Epidermal melanocyte (primary cell): ENCODE measurements at regions not wholly inside any gene's neighbourhood (a gene's known extent, or its start where the extent isn't known, plus 50 kb on each side); places are given as distances from the start of the nearest gene placed in this dataset.

Experiments used
- DNase-seq: peaks from one replicate; pipeline ENCODE4 v3.0.0; 2011; ENCODE audit warnings: low spot score; ENCODE audit not compliant: insufficient read length

DNA sequence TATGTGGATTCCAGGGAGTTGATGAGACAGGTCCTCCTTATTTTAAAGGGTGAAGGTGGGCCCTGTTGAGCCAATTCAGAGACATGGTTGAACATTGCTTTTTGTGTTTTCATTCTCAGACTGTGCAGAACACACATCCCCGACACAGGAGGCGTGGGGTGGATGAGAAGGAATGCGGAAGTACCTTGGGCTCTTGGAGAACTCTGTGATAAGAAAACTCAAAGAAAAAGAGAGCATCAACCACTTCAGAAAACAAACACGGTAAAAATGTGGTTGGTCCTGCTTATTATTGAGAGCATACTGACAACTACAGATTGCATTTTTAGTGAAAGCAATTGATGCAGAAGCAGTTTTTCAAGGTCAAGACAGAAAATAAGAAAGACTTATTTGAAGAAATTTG lies 659.8 kb downstream of the IRX1 start:
- no peak for DNase-seq

GRCh38 chr5:4258170-4258569 lies 662.5 kb downstream of the IRX1 start:
- DNase-seq, result no peak

DNA sequence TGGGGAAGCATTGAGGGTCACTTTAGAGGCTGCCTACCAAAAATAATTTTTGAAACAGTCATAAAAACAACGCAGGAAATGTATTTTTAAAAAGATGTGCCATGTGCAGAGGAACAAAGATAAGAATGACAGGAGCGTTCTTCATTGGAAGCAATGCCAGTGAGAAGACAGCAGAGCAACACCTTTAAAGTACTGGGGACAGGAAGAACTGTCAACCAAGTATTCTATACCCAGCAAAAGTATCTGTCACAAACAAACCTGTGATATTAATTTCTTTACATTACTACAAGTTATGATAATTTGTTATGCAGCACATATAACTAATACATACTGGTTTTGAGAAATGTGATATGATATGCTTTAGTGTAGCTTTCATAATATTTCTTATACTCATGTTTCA lies 675.6 kb downstream of the IRX1 start:
- no peak for DNase-seq

GRCh38 chr5:4275232-4275631 lies 679.6 kb downstream of the IRX1 start:
- DNase-seq, result no peak

GRCh38 chr5:4294878-4295277 lies 699.2 kb downstream of the IRX1 start:
- no peak for DNase-seq

DNA sequence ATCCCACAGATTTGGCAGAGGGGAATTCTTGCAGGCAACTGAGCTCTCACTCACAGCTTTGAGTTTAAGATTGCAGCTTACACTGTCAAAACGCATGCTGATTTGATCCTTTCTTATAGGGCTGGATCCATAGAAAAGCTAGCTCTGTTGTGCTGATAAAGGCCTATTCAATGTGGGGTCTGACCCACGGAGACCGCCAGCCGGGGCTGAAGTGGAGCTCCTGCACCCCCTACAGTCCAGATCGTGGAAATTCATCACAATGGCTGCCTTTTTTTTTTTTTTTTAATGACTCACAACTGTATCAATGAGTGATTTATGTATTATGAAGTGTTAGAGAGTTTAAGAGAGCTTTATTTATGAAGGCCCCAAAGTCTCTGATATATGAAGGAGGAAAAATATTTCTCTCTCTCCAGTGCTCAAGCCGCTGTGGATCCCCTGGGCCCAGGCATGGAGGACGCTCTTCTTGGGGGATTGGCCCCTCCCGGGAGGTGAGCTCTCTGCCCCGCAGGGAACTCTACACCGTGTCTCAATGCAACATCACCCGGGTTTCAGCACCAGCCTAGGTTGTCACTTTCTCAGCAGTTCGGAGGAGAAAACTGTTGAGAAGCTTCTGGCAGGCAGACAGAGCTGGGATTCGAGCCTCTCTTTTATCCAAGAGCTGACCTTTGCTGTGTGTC lies 700.2 kb downstream of the IRX1 start:
- DNase-seq, result no peak

GRCh38 chr5:4306057-4306456 lies 710.4 kb downstream of the IRX1 start:
- no peak for DNase-seq

GRCh38 chr5:4309026-4309425 lies 713.4 kb downstream of the IRX1 start:
- DNase-seq, result no peak

GRCh38 chr5:4313138-4313537 lies 717.5 kb downstream of the IRX1 start:
- no peak for DNase-seq

DNA sequence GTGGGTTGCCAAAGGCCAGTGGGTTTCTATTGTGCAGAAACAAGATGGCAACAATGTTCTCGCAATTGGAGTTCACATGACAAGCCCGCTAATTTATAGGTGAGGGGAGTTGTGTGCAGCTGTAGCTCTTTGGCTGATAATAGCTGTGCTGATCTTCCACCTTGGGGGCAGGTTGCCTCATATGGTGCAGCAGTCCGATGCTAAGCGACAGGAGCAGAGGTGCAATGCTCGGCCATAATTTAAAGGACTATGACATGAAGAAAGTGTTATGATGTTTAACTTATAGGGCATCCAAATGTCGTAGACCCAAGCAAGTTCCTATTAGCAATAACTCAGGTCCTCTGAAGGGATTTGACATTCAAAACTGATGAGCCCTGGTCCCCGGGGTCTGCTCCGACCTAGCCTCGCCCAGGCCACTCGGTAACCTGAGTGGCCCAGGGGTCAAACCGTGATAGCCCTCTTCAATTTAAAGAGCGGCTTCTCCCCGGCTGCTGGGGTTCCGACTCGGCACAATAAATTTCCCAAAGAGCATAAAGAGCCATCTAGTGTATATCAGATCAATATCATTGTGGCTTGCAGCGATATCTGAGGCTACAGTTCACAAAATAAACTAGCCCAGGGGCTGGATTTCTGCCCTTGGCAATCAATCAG lies 724.0 kb downstream of the IRX1 start:
- no peak for DNase-seq

- DNase-seq, result no peak
These were observed 734.7 kb downstream of the IRX1 start for GRCh38 chr5:4330327-4330726.

- DNase-seq, result no peak
These were observed 739.4 kb downstream of the IRX1 start for GRCh38 chr5:4335078-4335477.

DNA sequence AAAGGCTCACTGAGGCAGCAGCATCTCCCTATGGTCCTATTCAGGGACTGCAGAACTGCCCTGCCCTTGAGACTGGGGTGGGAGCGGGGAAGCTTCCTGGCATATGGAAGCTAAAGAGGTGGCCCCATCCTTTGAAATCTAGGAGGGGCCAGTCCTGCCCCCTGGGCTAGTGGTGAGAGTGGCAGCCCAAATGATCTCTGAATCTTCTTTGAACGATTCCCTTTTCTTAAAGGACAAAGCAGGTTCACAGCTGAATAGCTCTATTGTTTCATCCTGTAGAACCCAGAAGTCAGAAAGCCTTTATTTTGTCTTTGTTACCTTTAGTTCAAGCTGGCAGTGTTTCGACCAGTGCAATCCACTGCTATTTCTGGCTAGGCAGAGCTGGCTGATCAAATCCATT lies 741.9 kb downstream of the IRX1 start:
- no peak for DNase-seq

GRCh38 chr5:4339949-4340348 lies 744.3 kb downstream of the IRX1 start:
- DNase-seq, result no peak

DNA sequence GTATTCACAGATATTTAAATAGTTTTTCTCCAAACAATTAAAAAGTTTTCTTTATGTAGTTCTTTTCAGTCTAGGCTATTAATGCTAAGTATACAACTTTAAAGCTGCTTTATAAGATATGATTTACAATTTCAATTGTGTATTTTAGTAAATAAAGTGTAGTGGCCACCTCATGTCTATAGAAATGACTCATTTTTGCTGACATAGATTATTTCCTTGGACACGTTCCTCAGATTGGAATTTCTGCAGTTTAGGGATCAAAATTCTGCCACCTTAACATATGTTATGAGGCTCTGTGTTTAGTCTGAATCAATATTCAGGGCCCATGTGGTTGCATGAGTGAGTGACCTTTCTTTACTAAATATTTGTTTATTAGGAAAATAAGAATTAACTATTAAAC lies 750.2 kb downstream of the IRX1 start:
- DNase-seq, result no peak

DNA sequence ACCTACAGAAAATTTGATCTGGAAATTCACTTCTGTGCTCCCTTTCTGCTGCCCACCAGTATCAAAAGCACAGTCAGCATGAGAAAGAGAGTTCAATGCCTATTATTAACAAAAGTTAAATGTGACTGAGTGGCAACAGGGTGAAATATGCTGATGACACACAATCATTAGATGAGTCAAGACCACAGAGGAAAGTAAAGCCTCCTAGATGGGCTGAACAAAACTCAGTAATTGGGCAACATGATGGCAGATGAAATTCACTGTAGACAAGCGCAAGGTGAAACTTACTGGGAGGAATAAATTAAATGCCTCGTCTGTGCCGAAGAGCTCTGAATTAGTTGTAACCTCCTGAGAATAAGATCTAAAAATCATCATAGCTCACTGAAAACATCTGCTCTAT lies 752.8 kb downstream of the IRX1 start:
- no peak for DNase-seq

DNA sequence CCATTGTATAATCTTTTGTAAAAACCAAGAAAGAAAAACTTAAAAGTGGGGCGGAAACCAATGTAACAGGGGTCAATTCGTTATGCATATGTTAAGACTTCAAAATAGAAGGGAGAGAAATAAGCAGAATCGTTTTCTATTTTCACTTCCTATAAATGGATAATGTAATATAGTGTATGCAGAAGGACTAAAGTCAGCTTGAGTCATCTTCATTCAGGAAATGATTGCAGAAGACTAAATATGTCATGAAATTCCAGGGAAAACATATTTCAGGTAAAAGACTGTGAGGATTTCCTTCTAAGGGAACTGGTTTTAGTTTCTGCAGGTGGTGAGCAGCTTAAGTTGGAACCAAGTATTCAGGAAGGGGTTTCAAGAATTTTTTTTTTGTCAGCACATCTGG lies 753.3 kb downstream of the IRX1 start:
- no peak for DNase-seq

GRCh38 chr5:4356201-4356600 lies 760.6 kb downstream of the IRX1 start:
- DNase-seq, result no peak

DNA sequence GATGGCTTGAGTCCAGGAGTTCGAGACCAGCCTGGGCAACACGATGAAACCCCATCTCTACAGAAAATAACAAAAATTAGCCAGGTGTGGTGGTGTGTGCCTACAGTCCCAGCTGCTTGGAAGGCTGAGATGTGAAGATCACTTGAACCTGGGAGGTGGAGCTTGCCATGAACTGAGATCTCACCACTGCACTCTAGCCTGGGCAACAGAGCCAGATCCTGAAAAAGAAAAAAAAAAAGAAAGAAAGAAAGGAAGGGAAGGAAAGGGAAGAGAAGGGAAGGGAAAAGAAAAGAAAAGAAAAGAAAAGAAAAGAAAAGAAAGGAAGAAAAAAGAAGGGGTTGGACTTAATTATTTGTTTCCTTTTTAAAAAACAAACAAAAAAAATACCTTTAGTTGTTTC lies 764.2 kb downstream of the IRX1 start:
- no peak for DNase-seq

DNA sequence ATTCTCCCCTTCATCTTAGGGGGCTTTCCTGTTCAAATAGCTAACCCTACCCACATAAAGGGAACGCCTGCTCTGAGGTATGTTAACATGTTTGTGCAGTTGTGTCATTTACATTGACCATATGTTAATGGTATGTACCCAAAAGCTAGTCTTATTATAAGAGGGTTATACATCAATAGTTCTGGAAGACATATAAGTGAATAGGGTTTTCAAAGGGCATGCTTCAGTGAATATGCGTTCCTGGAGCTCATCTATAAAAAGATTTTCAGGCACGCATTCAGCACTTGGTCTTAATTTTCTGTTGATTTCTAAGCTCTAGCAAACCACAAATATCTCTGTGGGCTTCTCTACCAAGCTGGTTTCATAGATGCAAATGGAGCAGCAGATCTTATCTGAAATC lies 766.1 kb downstream of the IRX1 start:
- no peak for DNase-seq

DNA sequence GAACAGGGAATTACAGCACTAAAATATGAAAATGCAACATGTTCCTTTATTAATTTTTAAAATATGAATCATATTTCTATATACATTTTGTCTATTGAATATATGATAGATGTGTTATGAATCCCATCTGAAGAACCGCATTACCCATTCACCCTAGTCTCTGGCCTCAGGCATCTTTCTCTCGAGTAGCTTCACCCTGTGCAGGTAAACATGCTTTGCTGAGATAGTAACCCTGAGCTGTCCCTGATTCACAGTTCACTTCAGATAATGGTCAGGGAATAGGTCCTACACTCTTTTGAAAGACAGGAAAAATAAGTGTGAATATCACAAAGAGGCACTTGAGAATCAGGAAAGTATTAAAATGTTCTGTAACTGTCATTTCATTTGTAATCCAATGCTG lies 766.8 kb downstream of the IRX1 start:
- no peak for DNase-seq

- no peak for DNase-seq
These were observed 767.4 kb downstream of the IRX1 start for GRCh38 chr5:4363045-4363444.

DNA sequence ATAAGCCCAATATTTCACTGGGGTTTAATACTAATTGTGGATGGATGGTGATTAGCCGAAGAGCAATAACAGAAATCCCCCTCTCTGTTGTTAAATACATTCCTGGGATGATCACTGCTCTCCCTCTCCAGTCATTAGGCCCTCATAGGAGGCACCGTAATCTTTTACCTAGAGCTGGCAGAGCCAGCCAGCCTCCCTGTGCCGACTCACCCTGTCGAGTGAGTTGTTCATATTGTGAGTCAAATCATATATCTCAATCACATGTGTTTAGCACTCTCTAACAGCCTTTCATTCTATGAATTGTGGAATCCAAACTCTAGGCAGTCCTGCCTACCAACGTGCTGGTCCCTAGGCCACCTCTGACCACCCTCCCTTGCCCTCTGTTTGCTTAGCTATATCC lies 771.0 kb downstream of the IRX1 start:
- no peak for DNase-seq

DNA sequence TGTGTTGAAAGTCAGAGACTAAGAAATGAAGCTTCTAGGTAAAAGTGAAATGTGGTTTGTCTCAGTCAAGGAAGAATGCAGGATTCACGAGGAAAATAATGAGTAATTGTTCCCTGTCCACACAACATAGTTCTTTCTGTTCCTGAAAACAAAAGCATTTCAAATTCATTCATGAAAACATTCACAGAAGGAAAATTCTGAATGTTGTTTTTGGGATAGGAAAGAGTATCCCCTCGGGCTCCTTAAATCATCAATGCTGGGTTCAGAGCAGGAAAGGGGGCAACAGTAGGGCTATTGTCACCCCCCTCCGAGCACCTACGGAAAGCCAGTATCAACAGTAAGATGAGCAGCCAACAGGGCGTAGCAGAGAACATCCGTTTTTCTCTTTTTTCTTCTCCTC lies 769.9 kb upstream of the ADAMTS16 start:
- DNase-seq, result no peak
